Natural killer cell (primary cell): ENCODE measurements at regions not wholly inside any gene's neighbourhood (a gene's known extent, or its start where the extent isn't known, plus 50 kb on each side); places are given as distances from the start of the nearest gene placed in this dataset.

Source experiments
- ATAC-seq, 3 donors: fragments of 150-1000 bp in 2 of 3; fragments of 200-7000 bp in 1 of 3; cut with Tn5 transposase; 1 replicate in 1 of 3; 2 replicates in 2 of 3; pipeline ENCODE4 v1.10.0; 2021; ENCODE audit warnings: mild to moderate bottlenecking in 2 of 3, moderate library complexity in 2 of 3
- DNase-seq, 2 donors: peaks; one replicate each; pipeline versions ENCODE4 v3.0.0 to v3.0.0-alpha.2; 2013 to 2021; ENCODE audit warnings: mixed read lengths in 1 of 2
- H3K27ac ChIP-seq: one replicate; pipeline ENCODE4 v1.5.1; 2013; ENCODE audit warnings: mild to moderate bottlenecking, low read length
- H3K27me3 ChIP-seq: one replicate; pipeline ENCODE4 v1.6.1; 2013; ENCODE audit warnings: low read length; ENCODE audit not compliant: control insufficient read depth, insufficient read depth
- H3K36me3 ChIP-seq: one replicate; pipeline ENCODE4 v1.6.1; 2013; ENCODE audit warnings: low read length; ENCODE audit not compliant: control insufficient read depth, insufficient read depth
- H3K4me1 ChIP-seq: one replicate; pipeline ENCODE4 v1.6.1; 2013; ENCODE audit warnings: low read length; ENCODE audit not compliant: control insufficient read depth, insufficient read depth
- H3K4me3 ChIP-seq: one replicate; pipeline ENCODE4 v1.5.1; 2013; ENCODE audit warnings: low read length
- H3K9me3 ChIP-seq: one replicate; pipeline ENCODE4 v1.6.1; 2013; ENCODE audit warnings: low read length; ENCODE audit not compliant: control insufficient read depth, insufficient read depth
- H3K27ac Mint-ChIP-seq, 2 donors: one replicate each; pipeline ENCODE4 v1.8.0; 2022; ENCODE audit warnings: mild to moderate bottlenecking in 2 of 2, mixed read lengths in 2 of 2, moderate library complexity in 1 of 2
- H3K27me3 Mint-ChIP-seq, 2 donors: one replicate each; pipeline ENCODE4 v1.8.0; 2022; ENCODE audit warnings: low read depth in 2 of 2, mixed read lengths in 2 of 2
- H3K36me3 Mint-ChIP-seq: one replicate; pipeline ENCODE4 v1.8.0; 2022; ENCODE audit warnings: mixed read lengths
- H3K4me1 Mint-ChIP-seq, 2 donors: one replicate each; pipeline ENCODE4 v1.8.0; 2022; ENCODE audit warnings: mixed read lengths in 2 of 2
- H3K4me3 Mint-ChIP-seq: one replicate; pipeline ENCODE4 v1.8.0; 2022; ENCODE audit warnings: mild to moderate bottlenecking, moderate library complexity, mixed read lengths
- H3K9me3 Mint-ChIP-seq, 2 donors: one replicate each; pipeline ENCODE4 v1.8.0; 2022; ENCODE audit warnings: mixed read lengths in 2 of 2
- CTCF ChIP-seq: fragments of 200-600 bp; IDR thresholded peaks from one replicate; pipeline ENCODE4 v1.8.0; 2022; ENCODE audit warnings: antibody characterized with exemption
- WGBS: methylation state at CpG from one replicate; pipeline ENCODE4 v1.1.7; 2013; ENCODE audit warnings: missing lambda C conversion rate; ENCODE audit not compliant: insufficient coverage; 5-methylcytosine and 5-hydroxymethylcytosine counted together
- intact Hi-C: fragments of 100-400 bp; cut with micrococcal nuclease; formaldehyde crosslinking; loops from one replicate; pipeline ENCODE4 v1.14.2; 2022

- Histone ChIP-seq H3K9me3 (peaks cover 6% of the 10 kb centered on the region), H3K27ac (no peak overlapping the region), H3K36me3 (no peaks in the 10 kb centered on the region), H3K27me3 (no peaks in the 10 kb centered on the region), H3K4me3 (no peak overlapping the region), H3K4me1 (no peaks in the 10 kb centered on the region)
- Mint-ChIP-seq H3K4me3 (no peak overlapping the region), H3K27ac (no peak overlapping the region), H3K27me3 (no peaks in the 10 kb centered on the region), H3K9me3 (peaks cover 10 to 11% of the 10 kb centered on the region in 2 donors), H3K4me1 (no peaks in the 10 kb centered on the region), H3K36me3 (no peaks in the 10 kb centered on the region)
- DNase-seq, result no peak
- ATAC-seq, result no peak
- no peak for TF ChIP-seq CTCF
- intact Hi-C loops, result no loop called here
- 75% methylated on average over 6 of the region's 7 CpGs for WGBS
These were observed 470.0 kb downstream of the CBLN4 start for GRCh38 chr20:55535366-55535765.

- H3K4me3 ChIP-seq, result no peak overlapping the region
- no peaks in the 10 kb centered on the region for H3K27me3 ChIP-seq
- no peak for TF ChIP-seq CTCF
- 96% methylated on average over 3 of the region's 3 CpGs for WGBS
- Mint-ChIP-seq H3K4me3 (no peak overlapping the region), H3K27me3 (no peaks in the 10 kb centered on the region), H3K4me1 (no peaks in the 10 kb centered on the region), H3K36me3 (no peaks in the 10 kb centered on the region), H3K27ac (no peak overlapping the region), H3K9me3 (peaks cover 13 to 16% of the 10 kb centered on the region in 2 donors)
- no peaks in the 10 kb centered on the region for H3K4me1 ChIP-seq
- ATAC-seq (no peak), DNase-seq (no peak)
- no peak overlapping the region for H3K27ac ChIP-seq
- H3K9me3 ChIP-seq, result peaks cover 6% of the 10 kb centered on the region
- intact Hi-C loops, result no loop called here
- no peaks in the 10 kb centered on the region for H3K36me3 ChIP-seq
These were observed 471.7 kb downstream of the CBLN4 start for GRCh38 chr20:55533632-55534031.

- Mint-ChIP-seq H3K27me3 (no peaks in the 10 kb centered on the region), H3K9me3 (peaks cover 14 to 18% of the 10 kb centered on the region in 2 donors), H3K4me1 (no peaks in the 10 kb centered on the region), H3K27ac (no peak overlapping the region), H3K36me3 (peaks cover 2% of the 10 kb centered on the region), H3K4me3 (no peak overlapping the region)
- H3K4me1 ChIP-seq, result no peaks in the 10 kb centered on the region
- H3K9me3 ChIP-seq, result peaks cover 6% of the 10 kb centered on the region
- DNase-seq (no peak), ATAC-seq (no peak)
- TF ChIP-seq CTCF, result no peak
- H3K27ac ChIP-seq, result no peak overlapping the region
- H3K27me3 ChIP-seq, result no peaks in the 10 kb centered on the region
- no peak overlapping the region for H3K4me3 ChIP-seq
- intact Hi-C loops, result no loop called here
- 78% methylated on average over 3 of the region's 3 CpGs for WGBS
- H3K36me3 ChIP-seq, result no peaks in the 10 kb centered on the region
These were observed 474.6 kb downstream of the CBLN4 start for GRCh38 chr20:55530763-55531162.

- H3K4me1 ChIP-seq, result no peaks in the 10 kb centered on the region
- no peaks in the 10 kb centered on the region for H3K27me3 ChIP-seq
- no peaks in the 10 kb centered on the region for H3K27me3 Mint-ChIP-seq
- no peak overlapping the region for H3K27ac ChIP-seq
- no peak overlapping the region for H3K4me3 ChIP-seq
- WGBS, result 61% methylated on average over 3 of the region's 3 CpGs
- H3K9me3 ChIP-seq, result no peaks in the 10 kb centered on the region
- TF ChIP-seq CTCF, result no peak
- intact Hi-C loops, result no loop called here
- ATAC-seq (no peak), DNase-seq (no peak)
- no peak overlapping the region for H3K27ac Mint-ChIP-seq
- no peak overlapping the region for H3K4me3 Mint-ChIP-seq
- H3K4me1 Mint-ChIP-seq, result no peaks in the 10 kb centered on the region
- peaks cover 14 to 15% of the 10 kb centered on the region in 2 donors for H3K9me3 Mint-ChIP-seq
- peaks cover 5% of the 10 kb centered on the region for H3K36me3 Mint-ChIP-seq
- no peaks in the 10 kb centered on the region for H3K36me3 ChIP-seq
These were observed 476.8 kb downstream of the CBLN4 start for GRCh38 chr20:55528482-55528881.
